Stomach smooth muscle (tissue), 2 donors: ENCODE measurements at regions not wholly inside any gene's neighbourhood (a gene's known extent, or its start where the extent isn't known, plus 50 kb on each side); places are given as distances from the start of the nearest gene placed in this dataset.
"Not testable (repeated sequence)": the region's sequence is repeated elsewhere in the genome, so short reads cannot be mapped to it uniquely, and the experiment has no call there.

ENCODE experiments used
- H3K27ac ChIP-seq: one replicate; pipeline ENCODE4 v1.7.0; 2013; ENCODE audit warnings: mild to moderate bottlenecking, low read length, inconsistent platforms
- H3K27me3 ChIP-seq, 2 donors: one replicate each; pipeline ENCODE4 v1.7.0; 2013; ENCODE audit warnings: low read length in 2 of 2; ENCODE audit not compliant: insufficient read depth in 2 of 2, control insufficient read depth in 1 of 2
- H3K36me3 ChIP-seq, 2 donors: one replicate each; pipeline ENCODE4 v1.7.0; 2013; ENCODE audit warnings: low read length in 2 of 2; ENCODE audit not compliant: control insufficient read depth in 2 of 2, insufficient read depth in 2 of 2
- H3K4me1 ChIP-seq: one replicate; pipeline ENCODE4 v1.7.0; 2013; ENCODE audit warnings: low read length; ENCODE audit not compliant: control insufficient read depth, insufficient read depth
- H3K4me3 ChIP-seq, 2 donors: one replicate each; pipeline ENCODE4 v1.7.0; 2013; ENCODE audit warnings: low read length in 2 of 2
- H3K9ac ChIP-seq, 2 donors: one replicate each; pipeline ENCODE4 v1.7.0; 2013; ENCODE audit warnings: low read length in 2 of 2, mild to moderate bottlenecking in 1 of 2
- H3K9me3 ChIP-seq, 2 donors: one replicate each; pipeline ENCODE4 v1.7.0; 2013; ENCODE audit warnings: low read length in 2 of 2; ENCODE audit not compliant: control insufficient read depth in 2 of 2
- donor health status: healthy.
- donor health status: Pancreatic carcinoma.

DNA sequence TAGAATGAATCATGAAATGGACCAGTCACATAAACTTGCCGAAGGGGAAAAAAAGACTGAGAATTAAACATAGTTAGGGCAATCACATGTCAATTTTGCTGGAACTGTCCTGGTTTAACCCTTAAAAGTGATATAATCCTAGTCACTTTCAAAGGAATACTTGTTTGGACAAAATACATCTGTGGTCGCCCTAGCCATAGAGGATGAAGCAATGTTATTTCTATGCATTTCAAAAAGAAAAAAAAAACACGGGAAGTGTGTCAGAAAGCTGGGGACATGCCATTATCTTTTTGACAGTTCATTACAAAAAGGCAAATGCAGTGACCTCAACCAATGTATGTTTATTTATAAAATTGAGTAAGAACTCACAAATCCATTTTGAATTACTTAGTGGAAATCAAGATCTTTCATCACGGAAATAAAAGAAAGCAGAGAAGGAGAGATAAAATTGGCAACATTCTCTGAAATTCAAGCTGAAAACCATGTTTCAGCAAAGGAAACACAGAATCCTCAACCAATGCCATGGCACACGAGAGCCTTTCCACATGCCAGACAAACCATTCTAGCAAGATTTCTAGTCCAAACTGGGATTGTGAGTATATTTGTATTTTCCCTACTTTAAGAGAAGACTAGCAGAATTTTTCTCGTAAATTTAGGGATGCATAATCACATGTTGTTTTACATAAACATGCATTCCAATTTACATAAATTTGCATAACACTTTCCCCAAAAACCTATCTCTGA lies 854.3 kb upstream of the ACVR2A start:
- H3K4me3 ChIP-seq = no peak overlapping the region
- no peak overlapping the region for H3K9ac ChIP-seq
- H3K27ac ChIP-seq = no peak overlapping the region
- no peaks in the 10 kb centered on the region for H3K27me3 ChIP-seq
- no peaks in the 10 kb centered on the region for H3K4me1 ChIP-seq
- H3K9me3 ChIP-seq = no peaks in the 10 kb centered on the region
- H3K36me3 ChIP-seq = no peaks in the 10 kb centered on the region

DNA sequence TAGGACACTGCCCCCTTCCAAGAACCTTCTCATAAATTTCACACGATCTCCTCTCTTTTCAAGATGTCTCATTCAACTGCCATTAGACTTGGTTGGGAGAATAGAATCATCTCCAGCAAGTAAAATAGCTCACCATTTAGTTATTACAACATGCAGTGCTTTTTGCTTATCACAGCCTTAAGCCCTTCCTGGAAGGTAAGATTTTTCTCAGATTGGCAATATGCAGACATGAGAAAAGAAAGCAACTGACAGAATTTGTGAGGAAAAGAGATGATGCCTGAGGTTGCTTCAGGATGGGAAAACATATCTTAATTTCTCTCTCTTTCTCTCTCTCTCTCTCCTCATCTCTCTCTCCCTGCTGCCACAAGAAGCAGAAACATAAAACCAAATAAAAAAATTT lies 855.1 kb upstream of the ACVR2A start:
- Histone ChIP-seq H3K9me3 (no peaks in the 10 kb centered on the region), H3K9ac (no peak overlapping the region)

DNA sequence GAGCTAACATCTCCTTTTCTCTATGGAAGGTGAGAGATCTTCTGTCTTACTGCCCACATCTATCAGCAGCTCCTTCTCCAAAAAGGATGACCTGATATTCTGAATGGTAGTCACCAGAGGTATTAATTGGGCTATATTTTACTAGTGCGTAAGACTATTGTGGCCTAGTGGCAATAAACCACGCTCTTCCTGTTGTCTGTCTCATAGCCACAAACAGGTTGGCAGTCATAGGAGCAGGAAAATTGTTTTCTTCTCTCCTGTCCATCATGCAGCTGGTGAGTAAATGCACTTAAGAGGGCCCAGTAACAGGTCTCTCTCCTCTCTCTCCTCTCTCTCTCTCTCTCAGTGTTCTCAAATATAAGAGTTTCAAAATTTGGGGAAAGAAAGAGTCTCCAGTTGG lies 856.8 kb upstream of the ACVR2A start:
- no peaks in the 10 kb centered on the region for H3K27me3 ChIP-seq
- no peaks in the 10 kb centered on the region for H3K4me1 ChIP-seq
- H3K9me3 ChIP-seq = no peaks in the 10 kb centered on the region
- no peaks in the 10 kb centered on the region for H3K36me3 ChIP-seq
- H3K27ac ChIP-seq = no peak overlapping the region
- no peak overlapping the region for H3K4me3 ChIP-seq
- no peak overlapping the region for H3K9ac ChIP-seq

More for the DNA sequence above, 855.1 kb upstream of the ACVR2A start:
- H3K27ac ChIP-seq = no peak overlapping the region
- no peaks in the 10 kb centered on the region for H3K27me3 ChIP-seq
- no peaks in the 10 kb centered on the region for H3K36me3 ChIP-seq
- no peak overlapping the region for H3K4me3 ChIP-seq
- H3K4me1 ChIP-seq = no peaks in the 10 kb centered on the region

DNA sequence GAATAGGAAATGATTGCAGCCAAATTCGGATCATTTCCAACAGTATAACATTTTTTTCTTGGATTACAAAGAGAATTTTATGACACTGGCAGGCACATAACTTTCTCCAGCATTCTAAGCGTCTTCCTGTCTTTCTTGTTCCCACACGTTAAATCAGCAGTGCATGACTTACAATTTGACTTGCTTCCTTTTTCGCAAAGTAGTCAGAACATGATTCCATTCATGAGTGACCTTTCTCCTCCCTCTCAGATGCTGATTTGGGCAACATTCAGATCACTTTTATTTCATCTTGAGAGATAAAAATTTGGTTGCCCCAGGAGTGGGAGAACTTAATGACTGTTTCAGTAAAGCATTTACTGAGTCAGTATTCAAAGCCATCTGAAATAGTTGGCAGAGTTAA lies 858.7 kb upstream of the ACVR2A start:
- no peak overlapping the region for H3K27ac ChIP-seq
- no peaks in the 10 kb centered on the region for H3K36me3 ChIP-seq
- H3K27me3 ChIP-seq = no peaks in the 10 kb centered on the region
- H3K9me3 ChIP-seq = no peaks in the 10 kb centered on the region
- no peaks in the 10 kb centered on the region for H3K4me1 ChIP-seq
- H3K4me3 ChIP-seq = no peak overlapping the region
- no peak overlapping the region for H3K9ac ChIP-seq

DNA sequence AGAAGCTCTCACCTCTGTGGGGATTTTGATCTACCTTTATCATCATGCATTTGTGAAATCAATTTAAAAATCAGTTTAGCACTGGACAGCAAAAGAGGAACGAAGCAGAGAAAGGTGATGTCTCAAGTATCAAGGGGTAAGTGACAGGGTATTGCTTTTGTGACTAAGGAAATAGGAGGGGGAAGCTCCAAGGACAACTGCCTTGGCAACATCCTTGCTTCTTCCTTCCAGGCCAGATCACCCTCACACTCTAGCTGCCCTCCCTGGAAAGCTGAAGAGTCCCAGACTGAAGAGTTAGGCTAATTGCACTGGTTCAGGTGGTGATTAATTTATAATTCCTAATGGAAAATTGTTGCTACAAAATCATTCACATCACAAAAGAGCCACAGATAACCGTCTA lies 859.1 kb upstream of the ACVR2A start:
- no peak overlapping the region for H3K4me3 ChIP-seq
- H3K27me3 ChIP-seq = no peaks in the 10 kb centered on the region
- no peak overlapping the region for H3K9ac ChIP-seq
- no peaks in the 10 kb centered on the region for H3K36me3 ChIP-seq
- no peaks in the 10 kb centered on the region for H3K4me1 ChIP-seq
- no peaks in the 10 kb centered on the region for H3K9me3 ChIP-seq
- no peak overlapping the region for H3K27ac ChIP-seq

DNA sequence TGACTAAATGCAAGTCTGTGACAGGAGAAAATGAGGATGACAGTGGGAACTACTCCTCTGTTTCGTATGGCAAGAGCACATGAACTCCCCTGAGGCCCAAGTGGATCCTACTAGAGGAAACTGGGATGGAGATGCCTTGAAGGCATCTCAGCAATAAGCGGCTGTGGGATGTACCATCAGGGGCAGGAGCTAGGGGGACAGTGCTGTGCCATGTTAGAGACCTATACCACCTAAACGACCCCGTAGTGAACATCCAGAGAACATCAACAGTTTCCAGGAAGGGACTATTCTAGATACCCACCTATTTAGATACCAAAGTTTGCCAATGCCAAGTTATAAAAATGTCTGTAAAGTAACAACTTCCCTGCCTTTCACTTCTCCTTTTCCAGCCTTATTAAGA lies 860.8 kb upstream of the ACVR2A start:
- Histone ChIP-seq H3K4me1 (no peaks in the 10 kb centered on the region), H3K9ac (no peak overlapping the region), H3K4me3 (no peak overlapping the region), H3K36me3 (no peaks in the 10 kb centered on the region), H3K9me3 (no peaks in the 10 kb centered on the region), H3K27ac (no peak overlapping the region), H3K27me3 (no peaks in the 10 kb centered on the region)

DNA sequence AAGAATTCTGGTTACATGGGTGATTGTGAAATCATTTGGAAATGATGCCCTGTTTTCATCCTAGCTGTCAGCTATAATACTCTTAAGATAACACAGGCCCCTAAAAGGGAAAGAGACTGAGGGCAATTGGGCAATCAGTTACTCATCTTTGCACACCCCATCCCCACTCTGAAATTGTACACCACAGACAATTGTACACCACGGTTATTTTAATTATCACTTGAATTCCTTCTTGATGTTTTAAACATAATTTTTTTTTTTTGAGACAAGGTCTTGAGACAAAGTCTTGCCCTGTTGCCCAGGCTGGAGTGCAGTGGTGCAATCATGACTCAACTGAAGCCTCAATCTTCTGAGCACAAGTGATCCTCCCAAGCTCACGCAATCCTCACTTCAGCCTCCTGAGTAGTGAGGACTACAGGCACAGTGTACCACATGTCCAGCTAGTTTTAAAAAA lies 862.4 kb upstream of the ACVR2A start:
- no peak overlapping the region for H3K27ac ChIP-seq
- no peak overlapping the region for H3K4me3 ChIP-seq
- no peaks in the 10 kb centered on the region for H3K4me1 ChIP-seq
- no peaks in the 10 kb centered on the region for H3K27me3 ChIP-seq
- no peaks in the 10 kb centered on the region for H3K9me3 ChIP-seq
- H3K36me3 ChIP-seq = no peaks in the 10 kb centered on the region
- H3K9ac ChIP-seq = no peak overlapping the region

DNA sequence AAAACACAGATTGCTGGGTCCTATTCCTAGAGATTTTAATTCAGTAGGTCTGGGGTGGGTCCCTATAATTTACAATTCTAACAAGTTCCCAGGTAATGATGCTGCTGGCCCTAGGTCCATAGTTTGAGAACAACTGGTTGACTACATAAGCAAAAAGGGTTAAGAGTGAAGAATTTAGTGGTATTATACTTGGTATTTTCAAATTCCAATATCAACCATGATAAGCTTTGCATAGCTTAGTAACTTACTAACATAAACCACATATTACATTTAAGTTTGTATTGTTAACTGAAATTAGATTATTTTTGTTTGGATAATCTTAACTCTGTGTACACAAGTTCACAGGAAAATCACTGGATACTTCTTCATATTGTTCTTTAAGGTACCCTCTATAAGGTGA lies 862.9 kb upstream of the ACVR2A start:
- H3K4me1 ChIP-seq = no peaks in the 10 kb centered on the region

DNA sequence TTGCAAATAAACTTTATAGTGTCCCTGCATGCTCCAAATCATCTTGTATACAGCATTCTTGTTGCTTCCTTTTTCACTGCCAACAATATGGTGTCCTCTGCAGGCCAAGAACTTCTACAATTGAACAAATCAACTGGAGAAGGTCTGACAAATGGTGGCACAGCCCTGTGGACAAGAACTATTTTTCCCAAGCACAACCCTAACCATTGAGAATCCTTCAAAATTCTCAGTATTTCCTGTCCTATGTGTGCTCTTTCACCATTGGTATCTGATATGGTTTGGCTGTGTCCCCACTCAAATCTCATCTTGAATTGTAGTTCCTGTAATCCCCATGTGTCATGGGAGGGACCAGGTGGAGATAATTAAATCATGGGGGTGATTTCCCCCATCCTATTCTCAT lies 865.1 kb upstream of the ACVR2A start:
- no peak overlapping the region for H3K9ac ChIP-seq
- H3K36me3 ChIP-seq = no peaks in the 10 kb centered on the region
- no peaks in the 10 kb centered on the region for H3K4me1 ChIP-seq
- no peaks in the 10 kb centered on the region for H3K27me3 ChIP-seq
- H3K27ac ChIP-seq = no peak overlapping the region
- no peak overlapping the region for H3K4me3 ChIP-seq
- H3K9me3 ChIP-seq = no peaks in the 10 kb centered on the region

More for the DNA sequence above, 862.9 kb upstream of the ACVR2A start:
- Histone ChIP-seq H3K4me3 (no peak overlapping the region), H3K9ac (no peak overlapping the region), H3K36me3 (no peaks in the 10 kb centered on the region), H3K27me3 (no peaks in the 10 kb centered on the region), H3K9me3 (no peaks in the 10 kb centered on the region), H3K27ac (no peak overlapping the region)

DNA sequence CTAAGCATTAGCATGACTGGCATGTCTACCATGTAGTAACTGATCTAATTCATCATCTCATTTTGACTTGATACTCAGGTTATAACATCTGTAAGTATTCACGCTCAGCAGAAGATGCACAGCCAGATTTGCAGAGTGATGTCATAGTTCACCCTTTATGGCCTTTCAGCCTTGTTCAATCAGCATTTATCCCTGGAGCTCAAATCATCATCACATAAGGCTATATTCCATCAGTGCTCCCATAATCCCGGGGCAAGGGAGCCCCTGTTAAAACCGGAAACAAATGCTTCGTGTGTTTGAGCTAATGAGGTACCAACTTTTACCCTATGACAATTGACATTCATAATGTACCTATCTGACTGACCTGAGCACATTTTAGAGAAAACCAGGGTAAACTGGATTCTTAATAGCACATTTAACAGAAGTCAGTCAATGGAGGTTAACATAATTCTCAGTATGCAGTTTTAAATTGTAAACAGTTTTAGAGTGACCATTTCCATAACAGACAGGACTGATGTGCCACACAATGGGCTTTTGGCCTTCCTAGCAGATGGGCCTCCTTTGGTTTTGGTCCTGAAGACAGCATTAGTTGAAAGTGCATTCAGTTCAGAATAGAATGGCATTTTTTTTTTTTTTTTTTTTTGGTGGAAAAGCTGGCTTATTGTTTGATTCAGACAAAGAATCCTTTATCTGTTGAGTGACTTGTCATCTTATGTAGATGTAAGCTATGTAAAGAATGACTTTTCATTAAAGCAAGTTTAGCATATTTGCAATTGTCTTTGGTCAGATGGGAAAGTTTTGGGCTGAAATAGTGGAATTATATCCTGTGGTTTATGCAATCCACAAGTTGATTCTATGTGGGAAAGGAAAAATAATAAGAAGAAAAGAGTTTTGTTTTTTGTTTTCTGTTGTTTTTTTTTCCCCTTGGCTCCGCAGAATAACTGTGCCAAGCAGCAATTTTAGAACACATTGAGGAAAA lies 866.0 kb upstream of the ACVR2A start:
- no peaks in the 10 kb centered on the region for H3K36me3 ChIP-seq
- H3K4me3 ChIP-seq = no peak overlapping the region
- no peaks in the 10 kb centered on the region for H3K9me3 ChIP-seq
- no peaks in the 10 kb centered on the region for H3K4me1 ChIP-seq
- H3K27me3 ChIP-seq = no peaks in the 10 kb centered on the region
- H3K27ac ChIP-seq = no peak overlapping the region
- no peak overlapping the region for H3K9ac ChIP-seq

DNA sequence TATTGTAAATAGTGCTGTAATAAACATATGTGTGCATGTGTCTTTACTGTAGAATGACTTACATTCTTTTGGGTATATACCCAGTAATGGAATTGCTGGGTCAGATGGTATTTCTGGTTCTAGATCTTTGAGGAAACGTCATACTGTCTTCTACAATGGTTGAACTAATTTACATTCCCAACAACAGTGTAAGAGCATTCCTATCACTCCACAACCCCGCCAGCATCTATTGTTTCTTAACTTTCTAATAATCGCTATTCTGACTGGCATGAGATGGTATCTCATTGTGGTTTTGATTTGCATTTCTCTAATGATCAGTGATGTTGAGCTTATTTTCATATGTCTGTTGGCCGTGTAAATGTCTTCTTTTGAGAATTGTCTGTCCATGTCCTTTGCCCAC lies 873.8 kb upstream of the ACVR2A start:
- not testable (repeated sequence) for H3K9ac ChIP-seq, H3K36me3 ChIP-seq, H3K4me1 ChIP-seq, H3K27me3 ChIP-seq, H3K27ac ChIP-seq, H3K4me3 ChIP-seq, H3K9me3 ChIP-seq
